GM18499 (cell line): ENCODE measurements at regions not wholly inside any gene's neighbourhood (a gene's known extent, or its start where the extent isn't known, plus 50 kb on each side); places are given as distances from the start of the nearest gene placed in this dataset.
"Not testable (repeated sequence)": the region's sequence is repeated elsewhere in the genome, so short reads cannot be mapped to it uniquely, and the experiment has no call there.

Source experiments
- ATAC-seq: cut with Tn5 transposase; IDR thresholded peaks from one replicate; pipeline ENCODE4 v1.9.1; 2021; ENCODE audit warnings: moderate number of reproducible peaks; ENCODE audit not compliant: insufficient read depth, unreplicated experiment

DNA sequence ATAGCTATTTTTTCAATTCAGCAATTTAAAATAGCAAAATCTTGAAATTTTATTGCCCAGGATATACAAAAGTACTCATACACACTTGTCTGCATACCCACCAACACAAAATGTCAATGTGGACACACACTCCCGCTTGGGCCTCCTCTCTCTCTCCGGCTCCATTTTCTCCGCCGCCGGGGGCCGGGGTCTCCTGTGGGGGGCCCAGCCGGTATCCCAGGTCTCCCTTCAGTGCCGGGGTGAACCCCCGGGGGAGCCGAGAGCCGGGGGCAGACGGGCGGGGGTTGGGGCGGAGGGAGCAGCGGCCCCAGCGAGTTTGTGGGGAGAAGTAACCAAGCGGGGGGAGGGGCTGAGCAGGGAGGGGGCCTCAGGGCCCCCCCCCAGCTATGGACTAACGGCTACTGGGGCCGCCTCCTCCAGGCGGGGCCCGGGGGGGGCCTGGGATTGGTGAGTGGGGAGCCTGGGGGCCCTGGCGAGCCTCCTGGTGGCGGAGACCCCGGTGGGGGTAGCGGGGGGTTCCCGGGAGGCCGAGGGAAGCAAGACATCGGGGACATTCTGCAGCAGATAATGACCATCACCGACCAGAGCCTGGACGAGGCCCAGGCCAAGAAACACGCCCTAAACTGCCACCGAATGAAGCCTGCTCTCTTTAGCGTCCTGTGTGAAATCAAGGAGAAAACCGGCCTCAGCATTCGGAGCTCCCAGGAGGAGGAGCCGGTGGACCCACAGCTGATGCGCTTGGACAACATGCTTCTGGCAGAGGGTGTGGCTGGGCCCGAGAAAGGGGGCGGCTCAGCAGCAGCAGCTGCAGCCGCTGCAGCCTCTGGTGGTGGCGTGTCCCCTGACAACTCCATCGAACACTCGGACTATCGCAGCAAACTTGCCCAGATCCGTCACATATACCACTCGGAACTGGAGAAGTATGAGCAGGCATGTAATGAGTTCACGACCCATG is 56.6 kb downstream of the CHST2 start:
- ATAC-seq: not testable (repeated sequence)

DNA sequence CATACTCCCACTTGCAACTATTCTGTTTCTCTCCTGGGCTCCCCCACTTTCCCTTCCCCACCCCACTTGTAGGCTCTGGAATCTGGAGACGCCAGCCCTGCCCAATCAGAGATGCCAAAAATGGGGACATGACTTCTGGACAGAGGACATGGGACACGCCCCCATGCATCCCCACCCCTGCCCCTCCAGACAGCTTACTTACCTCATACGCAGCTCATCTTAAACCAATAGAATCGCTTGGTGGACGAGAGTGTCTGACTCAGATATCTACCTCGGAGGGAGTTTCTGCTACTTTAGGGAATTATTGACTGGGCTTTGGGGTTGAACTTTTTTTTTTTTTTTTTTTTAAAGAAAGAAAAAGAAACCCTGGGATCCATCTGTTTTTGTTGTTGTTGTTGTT is 58.4 kb downstream of the CHST2 start:
- ATAC-seq: not testable (repeated sequence)

DNA sequence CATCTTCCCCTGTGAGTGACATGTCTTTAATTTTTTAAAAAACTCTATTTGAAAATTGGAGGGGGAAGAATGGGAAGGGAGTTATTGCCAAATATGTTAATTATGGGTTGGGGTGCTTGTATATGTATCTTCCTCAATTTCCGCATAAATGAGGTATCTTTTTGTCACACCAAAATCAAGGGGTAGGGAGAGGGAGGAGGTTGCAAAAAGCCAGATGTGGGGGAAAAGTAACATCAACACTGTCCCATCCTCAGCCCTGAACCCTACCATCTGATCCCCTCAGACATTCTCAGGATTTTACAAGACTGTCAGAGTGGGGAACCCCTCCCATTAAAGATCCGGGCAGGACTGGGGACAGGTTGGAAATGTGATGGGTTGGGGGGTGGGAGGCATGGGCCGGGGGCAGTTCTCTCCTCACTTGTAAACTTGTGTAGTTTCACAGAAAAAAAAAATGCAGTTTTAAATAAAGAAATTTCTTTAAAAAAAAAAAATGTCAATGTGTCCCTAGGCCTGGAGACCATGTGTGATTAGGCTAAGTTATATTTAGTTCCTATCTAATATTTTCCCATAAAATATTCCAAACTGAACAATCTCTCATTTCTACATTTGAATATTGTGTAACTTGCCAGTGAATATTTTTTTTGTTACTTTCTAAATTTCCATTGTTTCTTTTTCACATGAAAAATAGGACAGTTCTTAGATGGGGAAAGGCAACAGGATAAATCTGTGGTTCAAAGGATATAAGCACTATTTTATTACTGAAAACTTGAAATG is 59.4 kb downstream of the CHST2 start:
- not testable (repeated sequence) for ATAC-seq

DNA sequence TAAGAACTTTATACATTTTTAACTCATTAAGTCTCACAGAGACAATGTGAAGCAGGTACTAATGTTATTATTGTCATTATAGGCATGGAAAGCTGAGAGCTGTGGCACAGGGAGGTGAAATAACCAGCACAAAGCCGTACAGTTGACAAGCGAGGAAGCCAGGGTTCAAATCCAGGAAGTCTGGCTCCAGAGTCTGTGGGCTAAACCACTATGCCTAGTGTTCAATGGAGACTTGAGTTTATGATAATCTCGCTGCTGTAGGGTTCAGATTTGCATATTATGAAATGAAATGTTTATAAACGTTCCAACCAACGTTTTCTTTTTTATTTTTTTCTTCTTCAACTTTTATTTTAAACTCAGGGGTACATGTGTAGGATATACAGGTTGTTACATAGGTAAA is 60.0 kb downstream of the CHST2 start:
- ATAC-seq: no peak

DNA sequence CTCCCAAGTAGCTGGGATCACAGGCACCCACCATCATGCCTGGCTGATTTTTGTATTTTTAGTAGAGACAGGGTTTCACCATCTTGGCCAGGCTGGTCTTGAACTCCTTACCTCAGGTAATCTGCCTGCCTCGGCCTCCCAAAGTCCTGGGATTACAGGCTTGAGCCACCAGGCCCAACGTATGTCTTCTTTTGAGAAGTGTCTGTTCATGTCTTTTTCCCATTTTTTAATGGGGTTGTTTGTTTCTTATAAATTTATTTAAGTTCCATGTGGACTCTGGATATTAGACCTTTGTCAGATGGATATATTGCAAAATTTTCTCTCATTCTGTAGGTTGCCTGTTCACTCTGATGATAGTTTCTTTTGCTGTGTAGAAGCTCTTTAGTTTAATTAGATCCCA is 61.3 kb downstream of the CHST2 start:
- ATAC-seq: not testable (repeated sequence)

DNA sequence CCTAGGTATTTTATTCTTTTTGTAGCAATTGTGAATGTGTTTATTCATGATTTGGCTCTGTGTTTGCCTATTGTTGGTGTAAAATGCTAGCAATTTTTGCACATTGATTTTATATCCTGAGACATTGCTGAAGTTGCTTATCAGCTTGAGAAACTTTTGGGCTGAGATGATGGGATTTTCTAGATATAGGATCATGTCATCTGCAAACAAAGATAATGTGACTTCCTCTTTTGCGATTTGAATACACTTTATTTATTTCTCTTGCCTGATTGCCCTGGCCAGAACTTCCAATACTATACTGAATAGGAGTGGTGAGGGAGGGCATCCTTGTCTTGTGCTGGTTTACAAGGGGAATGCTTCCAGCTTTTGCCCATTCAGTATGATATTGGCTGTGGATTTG is 62.4 kb downstream of the CHST2 start:
- not testable (repeated sequence) for ATAC-seq

DNA sequence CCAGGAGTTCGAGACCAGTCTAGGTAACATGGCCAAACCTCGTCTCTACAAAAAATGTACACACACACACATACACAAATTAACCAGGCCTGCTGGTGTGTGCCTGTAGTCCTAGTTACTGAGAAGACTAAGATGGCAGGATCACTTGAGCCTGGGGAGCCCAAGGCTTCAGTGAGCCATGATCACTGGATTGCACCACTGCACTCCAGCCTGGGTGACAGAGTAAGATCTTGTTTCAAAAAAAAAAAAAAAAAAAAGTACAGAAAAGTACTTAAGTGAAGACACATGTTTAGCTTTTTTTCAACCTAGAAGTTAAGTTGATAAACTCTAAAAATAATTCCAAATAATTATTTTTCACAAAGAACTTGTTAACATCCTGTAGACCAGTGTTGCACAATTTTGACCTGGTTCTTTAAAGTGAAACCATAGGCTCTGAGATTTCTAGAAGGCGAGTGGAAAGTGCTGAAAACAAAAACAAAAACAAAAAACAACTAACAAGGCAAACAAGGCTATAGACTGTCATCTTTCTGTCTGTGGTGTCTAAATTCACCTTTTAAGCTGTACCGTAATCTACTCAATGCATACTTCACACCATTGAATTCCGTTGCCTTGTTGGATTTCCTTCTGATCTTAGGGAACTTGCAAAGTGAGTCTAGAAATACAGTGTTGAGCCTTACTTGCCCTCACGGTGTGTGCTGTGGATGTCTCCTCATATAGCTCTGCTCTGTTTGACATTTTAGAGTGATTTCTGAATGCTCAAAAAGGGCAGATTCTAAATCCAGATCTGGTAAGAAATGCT is 63.5 kb downstream of the CHST2 start:
- ATAC-seq: no peak

DNA sequence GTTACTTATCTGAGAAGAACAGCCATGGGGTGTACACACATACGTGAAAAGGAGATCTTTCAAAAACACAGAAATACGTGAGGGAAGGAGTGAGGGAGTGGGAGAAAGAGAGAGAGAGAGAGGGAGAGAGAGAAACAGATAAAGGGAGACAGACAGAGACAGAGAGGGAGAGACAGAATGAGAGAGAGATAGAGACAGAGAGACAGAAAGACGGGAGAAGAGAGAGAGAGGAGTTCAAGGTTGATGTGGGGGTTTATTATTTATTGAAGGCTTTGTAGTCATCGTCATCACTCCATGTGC is 64.0 kb downstream of the CHST2 start:
- no peak for ATAC-seq

DNA sequence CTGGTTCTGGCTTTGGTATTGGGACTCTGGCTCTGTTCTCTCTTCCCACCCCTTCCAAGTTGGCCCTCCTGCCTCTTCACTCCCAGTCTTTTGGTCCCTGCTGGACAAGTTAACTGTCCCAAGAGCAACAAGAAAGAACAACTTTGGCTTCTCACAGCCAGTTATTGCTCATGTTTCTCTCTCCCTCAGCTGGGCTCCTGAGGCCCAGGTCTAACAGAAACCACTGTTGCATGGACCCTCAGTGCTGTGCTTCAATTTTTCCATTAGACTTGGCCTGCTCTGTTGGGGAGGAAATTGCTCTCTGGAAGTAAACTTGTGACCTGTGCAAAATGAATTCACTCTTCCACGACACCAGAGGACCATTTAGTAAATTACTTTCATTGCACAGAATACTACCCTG is 64.5 kb downstream of the CHST2 start:
- no peak for ATAC-seq

DNA sequence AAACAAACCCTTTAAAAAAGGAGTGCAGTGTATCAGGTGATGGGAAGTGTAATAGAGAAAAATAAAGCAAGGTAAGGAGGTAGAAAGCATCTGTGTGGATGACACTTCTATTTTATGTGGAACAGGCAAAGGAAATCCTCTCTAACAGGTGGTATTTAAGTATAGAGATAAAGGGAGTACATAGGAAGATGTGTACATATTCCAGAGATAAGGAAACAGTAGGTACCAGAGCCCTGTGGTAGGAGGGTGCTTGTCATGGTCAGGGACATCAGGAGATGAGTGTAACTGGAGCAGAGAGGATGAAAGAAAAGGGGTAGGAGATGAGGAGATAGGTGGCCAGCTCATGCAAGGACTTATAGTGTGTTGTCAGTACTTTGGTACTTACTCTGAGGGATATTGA is 65.8 kb downstream of the CHST2 start:
- ATAC-seq: no peak

DNA sequence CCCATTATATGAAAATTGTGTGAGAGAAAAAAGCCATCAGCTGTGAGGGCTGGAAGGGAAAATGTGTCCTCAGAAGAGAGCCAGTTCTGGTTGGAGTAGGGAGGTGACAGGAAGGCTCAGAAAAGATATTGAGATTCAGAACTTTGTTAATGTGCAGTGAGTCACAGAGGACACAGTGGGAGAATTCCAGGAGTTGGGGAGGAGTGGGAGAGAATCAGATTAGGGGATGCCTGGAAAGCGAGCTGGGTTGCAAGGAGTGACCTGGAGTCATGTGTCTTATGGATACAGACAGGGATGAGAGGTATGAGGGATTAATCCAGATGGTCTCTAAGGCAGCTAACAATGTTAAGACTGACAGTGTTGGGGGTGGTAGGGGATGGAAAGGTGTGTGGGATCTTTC is 67.5 kb downstream of the CHST2 start:
- ATAC-seq: no peak

DNA sequence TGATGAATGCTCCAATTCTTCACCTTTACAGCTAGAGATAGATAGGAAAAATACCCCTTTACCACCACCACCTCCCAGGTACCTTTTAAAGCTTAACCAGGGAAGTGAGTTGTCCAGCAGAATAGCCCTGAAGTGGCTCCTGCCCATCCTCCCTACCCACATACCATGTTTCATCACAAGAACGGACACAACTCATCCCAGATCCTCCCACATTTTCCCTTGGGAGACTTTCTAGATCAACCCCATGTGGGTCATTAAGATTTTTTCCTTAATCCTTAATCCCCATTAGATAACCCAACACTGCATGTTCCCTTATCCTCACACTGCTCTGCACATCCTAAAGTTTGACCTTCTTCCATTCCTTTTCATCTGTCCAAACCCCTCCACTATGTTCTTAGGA is 69.3 kb downstream of the CHST2 start:
- ATAC-seq: no peak

DNA sequence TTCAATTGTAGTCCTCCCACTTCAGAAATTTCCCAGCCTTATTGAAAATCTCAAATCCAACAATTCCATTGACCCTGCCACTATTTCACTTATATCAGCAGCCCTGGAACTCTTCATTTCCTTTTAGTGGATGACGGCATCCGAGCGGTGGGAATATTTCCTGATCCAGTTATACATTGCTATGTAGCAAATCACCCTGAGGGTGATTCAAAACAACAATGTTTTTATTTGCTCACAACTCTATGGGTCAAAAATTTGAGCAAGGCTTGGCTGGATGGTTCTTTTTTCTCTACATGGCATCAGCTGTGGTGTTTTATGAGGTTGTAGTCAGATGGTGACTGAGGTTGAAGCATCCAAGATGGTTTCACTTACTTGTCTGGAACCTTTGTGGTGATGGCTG is 70.5 kb downstream of the CHST2 start:
- no peak for ATAC-seq

DNA sequence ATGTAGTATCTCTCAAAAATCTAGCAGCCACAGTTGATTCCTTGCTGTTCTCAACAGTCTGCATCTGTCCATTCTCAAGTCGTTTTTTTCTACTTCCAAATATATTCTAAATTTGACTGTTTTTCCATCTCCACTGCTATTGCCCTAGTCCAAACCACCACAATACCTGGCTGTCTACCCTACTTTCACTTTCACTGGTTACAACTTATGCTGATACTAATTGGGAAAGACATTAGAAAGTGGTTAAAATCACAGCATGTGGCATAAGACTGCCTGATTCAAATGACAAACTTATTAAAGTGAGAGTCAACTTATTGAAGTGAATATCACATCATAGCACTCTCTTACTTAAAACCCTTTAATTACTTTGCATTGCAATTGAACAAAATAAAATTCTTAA is 72.6 kb downstream of the CHST2 start:
- no peak for ATAC-seq

DNA sequence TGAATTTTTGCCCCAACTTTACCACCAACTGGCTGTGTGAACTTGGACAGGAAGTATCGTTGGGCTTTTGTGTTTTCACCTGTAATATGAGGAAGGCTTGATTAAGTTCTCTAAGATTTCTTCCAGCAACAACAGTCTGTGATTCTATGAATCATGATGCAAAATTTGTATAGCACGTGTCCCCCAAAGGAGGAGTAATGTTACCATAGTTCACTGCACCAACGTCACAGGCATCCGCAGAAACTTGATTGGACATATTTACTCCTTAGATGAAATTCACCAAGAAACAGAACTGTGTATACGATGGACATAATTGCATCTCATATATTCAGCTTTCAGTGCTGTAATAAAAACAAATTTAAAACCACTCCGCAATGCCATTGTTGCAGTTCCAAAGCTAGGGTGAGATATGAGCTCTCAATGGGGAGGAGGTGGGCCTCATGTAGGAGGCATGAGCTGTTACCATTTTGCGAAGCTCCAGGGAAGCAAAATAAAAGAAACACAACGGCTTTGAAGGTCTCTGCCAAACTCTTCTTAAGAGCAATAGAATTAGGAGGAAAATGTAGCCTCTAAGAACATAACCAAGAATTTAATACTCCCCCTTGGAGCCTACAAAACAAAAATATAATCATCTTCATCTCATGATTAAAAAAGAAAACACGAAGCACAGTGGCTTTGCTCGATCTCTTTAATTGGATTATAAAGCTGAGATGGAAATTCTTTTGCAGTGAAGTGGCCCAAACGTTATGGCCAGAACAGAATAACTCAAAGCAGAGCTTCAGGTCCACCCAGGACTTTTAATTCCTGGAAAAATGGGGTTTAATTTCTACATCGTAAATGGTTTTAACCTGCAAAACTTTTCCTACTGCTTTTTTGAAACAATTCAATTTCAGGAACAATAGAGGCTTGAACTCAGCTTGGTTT is 80.7 kb downstream of the CHST2 start:
- no peak for ATAC-seq

DNA sequence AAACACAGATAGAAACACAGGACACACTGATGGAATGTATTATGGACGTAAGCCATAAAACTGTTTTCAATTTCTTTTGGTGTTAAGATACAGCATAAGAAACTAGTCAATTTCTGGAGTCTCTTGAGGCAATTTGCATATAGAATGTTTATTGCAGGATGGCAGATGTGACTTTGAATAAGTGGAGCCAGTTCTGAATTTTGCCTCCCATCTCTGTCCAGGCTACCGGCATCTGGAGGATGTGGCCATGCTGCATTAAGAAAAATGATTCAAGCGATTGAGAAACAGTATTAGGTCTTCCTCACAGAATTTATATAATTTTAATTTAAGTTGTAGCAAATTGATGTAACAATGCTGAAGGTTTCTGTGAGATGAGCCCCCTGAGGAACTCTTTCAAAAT is 81.5 kb downstream of the CHST2 start:
- no peak for ATAC-seq

DNA sequence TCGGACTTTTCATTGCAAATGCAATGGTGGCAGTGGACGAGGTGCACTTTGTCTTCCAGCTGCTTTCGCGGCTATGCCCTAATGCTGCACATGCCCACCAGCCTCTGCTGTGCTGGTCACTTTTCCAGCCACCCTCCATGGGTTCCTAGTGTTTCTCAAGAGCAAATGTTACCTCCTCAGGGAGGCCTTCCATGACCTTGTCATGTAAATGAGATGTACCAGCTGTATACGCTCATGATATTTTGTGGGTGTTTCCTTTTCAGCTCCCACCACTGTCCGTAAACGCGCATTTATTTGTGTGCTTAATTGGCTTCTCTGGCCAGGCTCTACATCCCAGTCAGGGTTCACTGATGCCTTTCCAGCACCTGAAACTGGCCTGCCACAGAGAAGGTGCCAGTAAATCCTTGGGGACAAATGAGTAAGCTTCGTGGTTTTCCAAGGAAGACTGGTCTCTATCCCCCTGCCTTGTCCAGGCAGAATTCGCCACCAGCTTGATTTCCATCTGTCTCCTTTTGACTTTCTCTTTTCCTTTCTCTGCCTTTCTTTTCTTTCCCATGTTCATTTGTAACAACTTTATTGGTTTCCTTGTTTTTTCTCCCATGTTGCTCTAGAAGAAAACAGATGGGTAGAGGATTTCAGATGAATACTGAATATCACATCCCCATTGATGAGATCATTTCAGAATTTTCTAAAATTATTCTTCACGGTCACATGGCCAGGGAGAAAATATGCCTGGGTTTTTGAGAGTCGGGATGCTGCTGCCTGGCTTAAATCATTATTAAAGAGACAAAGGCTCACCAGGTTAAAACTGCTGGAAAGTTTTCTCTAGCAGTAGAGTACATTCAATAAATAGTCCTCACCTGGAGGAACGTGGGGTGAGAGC is 82.5 kb downstream of the CHST2 start:
- ATAC-seq: no peak

DNA sequence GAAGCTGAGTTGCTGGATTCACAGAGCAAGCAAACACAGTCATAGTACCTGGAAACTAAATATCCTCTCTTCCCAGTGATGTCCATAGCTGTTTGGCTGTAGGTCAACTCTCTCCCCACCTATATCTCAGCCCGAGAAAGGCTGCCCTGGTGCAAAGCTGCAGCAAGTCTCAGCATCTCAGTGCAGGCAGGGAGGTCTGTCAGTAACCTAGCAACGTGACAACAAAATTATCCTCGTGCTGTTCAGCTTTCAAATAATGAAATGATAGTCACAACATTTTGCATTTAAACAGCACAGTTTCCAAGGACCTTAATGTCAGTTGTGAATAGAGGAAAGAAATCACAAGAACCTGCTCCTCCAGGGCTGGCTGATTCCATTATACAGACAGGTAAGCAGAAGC is 83.6 kb downstream of the CHST2 start:
- ATAC-seq: no peak

DNA sequence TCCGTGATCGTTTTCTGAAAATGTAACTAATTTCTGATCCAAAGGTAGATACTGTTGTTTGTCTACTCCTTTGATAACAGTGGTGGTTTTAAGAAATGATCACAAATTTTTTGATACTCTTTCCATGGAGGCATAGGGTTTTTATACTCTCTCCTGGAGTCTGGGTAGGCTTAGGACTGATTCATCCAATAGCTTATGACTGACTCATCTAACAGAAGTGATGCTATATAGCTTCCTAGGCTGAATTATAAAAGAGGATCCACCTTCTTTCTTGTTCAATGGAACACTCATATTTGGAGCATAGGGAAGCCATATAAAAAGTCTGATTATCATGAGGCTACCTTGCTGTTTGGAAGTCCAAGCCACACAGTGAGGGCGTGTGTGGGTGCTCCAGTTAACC is 84.3 kb downstream of the CHST2 start:
- no peak for ATAC-seq
